ENCODE measurements at regions not wholly inside any gene's neighbourhood (a gene's known extent, or its start where the extent isn't known, plus 50 kb on each side); places are given as distances from the start of the nearest gene placed in this dataset.

GRCh38 chr13:44293908-44294735 lies 79.5 kb upstream of the SERP2 start:
- TF ChIP-seq CTCF (conservative IDR thresholded peaks at IDR 0.05; ENCODE audit: low read length) = no peak
- no peak for TF ChIP-seq EZH2phosphoT487 (IDR thresholded peaks at IDR 0.05; ENCODE audit: borderline replicate concordance)
